NCI-H1092 treated with DMSO at 0.1 percent for 48 hours (cell line): ENCODE measurements at regions not wholly inside any gene's neighbourhood (a gene's known extent, or its start where the extent isn't known, plus 50 kb on each side); places are given as distances from the start of the nearest gene placed in this dataset.
"Not testable (repeated sequence)": the region's sequence is repeated elsewhere in the genome, so short reads cannot be mapped to it uniquely, and the experiment has no call there.

Experiments used
- DNase-seq: peaks from one replicate; lab custom pipeline; 2025; lab: John Stamatoyannopoulos, UW

GRCh38 chr2:122542236-122542635 is 786.8 kb downstream of the TSN start:
- DNase-seq, result no peak

GRCh38 chr2:122542646-122543045 is 787.2 kb downstream of the TSN start:
- DNase-seq, result no peak

GRCh38 chr2:122543815-122544214 is 788.4 kb downstream of the TSN start:
- DNase-seq, result no peak

GRCh38 chr2:122545821-122546220 is 790.4 kb downstream of the TSN start:
- no peak for DNase-seq

GRCh38 chr2:122562775-122563174 is 807.3 kb downstream of the TSN start:
- DNase-seq, result no peak

GRCh38 chr2:122563781-122564180 is 808.3 kb downstream of the TSN start:
- no peak for DNase-seq

- no peak for DNase-seq
Observed at GRCh38 chr2:122564843-122565242, 809.4 kb downstream of the TSN start.

GRCh38 chr2:122565364-122565763 is 809.9 kb downstream of the TSN start:
- no peak for DNase-seq

- DNase-seq, result no peak
Observed at GRCh38 chr2:122570641-122571040, 815.2 kb downstream of the TSN start.

- DNase-seq, result not testable (repeated sequence)
Observed at GRCh38 chr2:122571471-122571870, 816.0 kb downstream of the TSN start.

- no peak for DNase-seq
Observed at GRCh38 chr2:122575076-122575475, 819.6 kb downstream of the TSN start.

GRCh38 chr2:122583159-122583917 is 827.9 kb downstream of the TSN start:
- no peak for DNase-seq

GRCh38 chr2:122590524-122590923 is 835.1 kb downstream of the TSN start:
- no peak for DNase-seq

GRCh38 chr2:122595065-122595464 is 839.6 kb downstream of the TSN start:
- DNase-seq, result no peak

GRCh38 chr2:122596598-122596997 is 841.1 kb downstream of the TSN start:
- DNase-seq, result no peak

GRCh38 chr2:122598784-122599183 is 843.3 kb downstream of the TSN start:
- no peak for DNase-seq

- no peak for DNase-seq
Observed at GRCh38 chr2:122610948-122611609, 855.6 kb downstream of the TSN start.

- DNase-seq, result no peak
Observed at GRCh38 chr2:122622934-122623333, 867.5 kb downstream of the TSN start.

- DNase-seq, result no peak
Observed at GRCh38 chr2:122627388-122627787, 871.9 kb downstream of the TSN start.

GRCh38 chr2:122634256-122634655 is 878.8 kb downstream of the TSN start:
- no peak for DNase-seq

GRCh38 chr2:122634920-122635319 is 879.5 kb downstream of the TSN start:
- no peak for DNase-seq

- no peak for DNase-seq
Observed at GRCh38 chr2:122635686-122636085, 880.2 kb downstream of the TSN start.

- DNase-seq, result no peak
Observed at GRCh38 chr2:122636097-122636496, 880.6 kb downstream of the TSN start.

GRCh38 chr2:122639176-122639575 is 883.7 kb downstream of the TSN start:
- no peak for DNase-seq
